HPDE6-E6E7 (cell line): ENCODE measurements at regions not wholly inside any gene's neighbourhood (a gene's known extent, or its start where the extent isn't known, plus 50 kb on each side); places are given as distances from the start of the nearest gene placed in this dataset.

ENCODE experiments used
- DNase-seq: peaks from one replicate; pipeline ENCODE4 v3.0.0; 2011; ENCODE audit warnings: missing footprints; ENCODE audit errors: extremely low spot score

DNA sequence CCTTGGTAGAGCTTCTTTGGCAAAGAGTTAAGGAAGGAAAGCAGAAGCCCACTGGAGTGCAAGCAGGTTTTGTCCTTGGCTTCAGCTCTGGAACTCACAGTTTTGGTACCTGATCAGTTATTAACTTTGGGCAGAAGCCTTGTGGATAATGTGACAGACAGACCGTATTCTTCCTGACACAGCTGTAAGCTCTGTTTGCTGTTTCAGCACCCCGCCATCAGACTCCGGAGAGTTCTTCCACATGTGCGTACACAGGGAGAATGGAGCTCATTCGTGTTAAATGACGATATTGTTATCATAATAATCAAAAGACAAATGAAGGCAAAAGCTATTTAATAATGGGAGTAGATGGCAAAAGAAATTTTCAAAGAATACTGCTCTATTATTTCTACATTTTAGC, 155.1 kb upstream of the ARGLU1 start:
- DNase-seq = no peak

DNA sequence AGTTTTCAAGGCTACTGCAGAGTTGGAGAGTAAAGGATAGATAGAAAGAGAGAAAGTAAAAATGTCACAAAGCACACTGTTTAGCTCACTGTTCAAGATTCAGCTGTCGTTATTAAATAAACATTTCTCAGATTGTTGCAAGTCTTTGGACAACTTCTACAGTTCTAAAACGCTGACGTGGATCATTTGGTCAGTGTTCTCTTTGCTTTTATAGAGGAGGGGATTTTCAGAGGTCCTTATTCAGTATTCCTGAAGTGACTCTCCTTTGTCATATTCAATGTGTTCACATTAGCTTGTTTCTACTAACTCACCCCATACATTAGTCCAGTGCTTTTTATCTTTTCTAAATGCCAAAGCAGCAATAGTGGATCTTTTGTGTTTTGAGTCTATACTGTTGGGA, 154.7 kb upstream of the ARGLU1 start:
- DNase-seq = no peak

DNA sequence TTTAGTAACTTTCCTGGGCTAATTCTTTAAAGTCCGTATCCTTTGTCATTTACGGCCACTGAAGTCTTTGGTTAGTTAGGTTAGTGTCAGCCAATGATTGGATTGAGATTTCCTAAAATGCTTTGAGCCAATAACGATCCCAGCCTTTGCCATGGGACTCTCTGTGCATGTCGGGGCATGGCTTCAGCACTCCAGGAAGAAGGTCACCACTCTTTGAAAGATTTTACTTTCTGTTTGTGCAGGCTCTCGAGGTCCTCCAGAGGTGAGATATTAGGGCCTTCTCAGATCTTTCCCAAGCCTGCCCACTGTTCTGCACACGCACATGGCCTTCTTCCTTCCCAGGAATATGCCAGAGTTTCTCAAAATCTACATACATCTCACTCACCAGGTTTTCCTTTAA, 153.7 kb upstream of the ARGLU1 start:
- no peak for DNase-seq

DNA sequence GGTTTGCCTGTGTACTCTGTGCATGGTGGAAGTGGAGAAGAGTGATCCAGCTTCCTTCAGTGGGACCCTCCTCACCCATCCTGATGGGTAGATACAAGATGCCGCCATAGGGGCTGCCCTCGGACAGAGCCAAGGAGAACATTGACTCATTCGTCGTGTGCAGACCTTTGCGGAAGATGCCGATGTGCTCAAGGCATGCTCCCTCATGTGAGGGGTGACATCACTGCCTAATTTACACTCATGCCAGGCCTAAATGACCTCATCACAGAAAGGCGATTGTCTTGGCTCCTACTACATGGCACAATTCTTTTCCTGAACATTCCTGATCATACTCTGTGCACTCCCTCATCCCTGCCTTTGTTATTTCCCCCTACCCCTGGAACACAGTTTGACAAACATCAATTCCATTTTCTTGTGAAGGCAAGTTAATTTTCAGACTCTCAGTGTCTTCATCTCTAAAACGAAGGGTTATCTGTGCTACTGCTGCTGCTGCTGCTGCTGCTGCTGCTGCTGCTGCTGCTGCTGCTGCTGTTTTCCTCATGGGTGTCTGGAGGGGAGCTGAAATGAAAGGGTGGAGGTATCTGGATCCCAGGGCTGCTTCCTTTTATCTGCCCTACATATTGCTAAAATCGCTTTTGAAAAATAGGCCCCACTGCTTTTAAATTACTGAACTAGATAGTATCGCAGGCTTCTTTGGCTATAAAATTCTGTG, 146.5 kb upstream of the ARGLU1 start:
- no peak for DNase-seq

DNA sequence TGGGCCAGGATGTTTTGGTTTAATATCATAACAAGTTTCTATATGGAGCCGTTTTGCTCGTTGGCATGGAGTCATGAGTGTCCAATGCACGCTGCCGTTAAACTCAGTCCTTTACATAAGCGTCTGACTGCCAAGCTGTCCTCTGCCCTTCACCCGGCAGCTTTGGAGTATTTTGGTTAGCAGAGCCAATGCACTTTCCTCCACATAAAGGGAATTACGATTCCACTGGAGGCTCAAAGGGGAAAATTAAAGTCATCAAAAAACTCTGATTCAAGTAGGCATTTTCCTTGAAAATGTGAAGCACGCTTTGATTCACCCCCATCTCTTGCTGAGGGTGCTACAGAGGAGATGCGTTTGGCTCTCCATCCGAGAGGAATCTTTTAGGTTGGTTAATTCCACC, 144.4 kb upstream of the ARGLU1 start:
- no peak for DNase-seq

DNA sequence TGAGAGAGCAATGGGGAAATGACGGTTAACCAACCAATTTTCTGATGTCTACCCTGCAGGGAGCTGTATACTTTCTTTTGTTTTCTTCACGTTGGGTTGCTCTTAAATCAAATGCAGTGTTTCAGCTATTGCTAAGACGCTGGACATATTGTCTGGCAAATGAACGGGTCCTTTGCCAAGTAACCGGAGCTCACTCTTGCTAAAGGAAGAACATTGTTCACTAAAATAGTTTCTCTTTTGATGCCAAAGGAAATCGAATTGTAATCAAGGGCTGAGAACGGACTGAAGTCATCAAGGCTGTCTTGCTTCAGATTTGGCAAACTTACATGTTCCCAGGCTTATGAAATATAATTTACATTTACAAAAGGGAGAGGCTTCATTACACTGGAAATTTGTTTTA, 142.3 kb upstream of the ARGLU1 start:
- DNase-seq = no peak

DNA sequence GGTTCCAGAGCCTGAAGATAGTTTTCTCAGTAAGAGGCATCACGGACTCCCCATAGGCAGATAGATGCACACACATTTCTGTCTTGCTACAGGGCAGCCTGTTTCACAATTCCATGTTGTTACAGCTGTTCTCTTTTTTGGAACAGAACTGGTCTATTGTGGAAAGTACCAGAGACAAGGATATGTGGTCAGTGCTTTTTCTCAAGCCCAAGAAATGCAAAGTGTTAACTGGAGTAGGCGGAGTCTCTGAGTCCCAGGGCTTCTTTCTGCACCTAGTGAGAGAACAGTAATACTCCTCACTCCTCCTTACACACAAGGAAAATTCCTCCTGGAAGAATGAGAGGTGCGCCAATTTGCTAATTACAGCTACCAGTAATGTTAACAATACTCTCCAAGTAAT, 141.6 kb upstream of the ARGLU1 start:
- DNase-seq = no peak

DNA sequence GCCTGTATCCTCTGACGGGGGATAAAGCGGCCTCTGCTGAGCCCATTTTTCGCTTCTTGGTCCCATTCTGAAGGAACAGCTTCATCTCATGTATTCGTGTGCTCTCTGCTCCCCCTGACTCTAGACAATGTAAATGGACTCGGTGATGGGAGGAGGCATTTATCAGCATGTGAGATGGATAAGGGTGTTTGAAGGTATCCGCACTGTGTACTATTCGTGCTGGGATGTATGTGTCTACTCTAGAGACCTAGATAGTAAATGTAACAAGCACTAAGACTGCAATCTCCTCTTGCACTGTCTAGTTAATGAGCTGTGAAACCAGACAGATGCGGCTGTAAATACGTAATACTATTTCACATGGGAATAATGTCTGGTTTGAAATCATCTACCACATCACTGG, 134.6 kb upstream of the ARGLU1 start:
- DNase-seq = no peak

DNA sequence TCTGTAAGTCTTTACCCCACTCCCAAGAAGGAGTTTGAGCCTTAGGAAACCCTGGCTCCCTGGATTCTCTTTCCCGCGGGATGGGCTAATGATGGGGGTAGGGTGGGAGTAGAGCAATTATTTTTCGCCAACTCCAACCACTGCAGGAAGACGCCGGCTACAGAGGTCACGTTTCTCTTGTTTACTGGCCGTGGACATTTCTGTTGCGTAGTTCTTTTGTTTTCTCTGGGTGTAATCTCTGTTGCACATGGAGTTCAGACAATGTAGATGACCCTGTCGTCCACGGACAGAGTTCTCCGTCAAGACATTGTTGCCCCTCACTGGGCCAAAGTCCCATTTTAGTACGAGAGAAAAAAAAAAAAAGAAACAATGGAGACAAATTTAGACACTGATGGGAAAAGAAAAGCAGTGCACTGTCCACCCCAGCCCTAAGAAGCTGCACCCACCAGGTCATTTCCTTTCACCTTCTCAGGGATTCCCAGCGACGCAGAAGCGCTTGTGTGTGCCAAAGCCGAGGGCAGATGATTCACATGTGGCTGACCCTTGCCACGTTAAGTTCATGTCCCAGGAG, 133.9 kb upstream of the ARGLU1 start:
- DNase-seq = no peak

DNA sequence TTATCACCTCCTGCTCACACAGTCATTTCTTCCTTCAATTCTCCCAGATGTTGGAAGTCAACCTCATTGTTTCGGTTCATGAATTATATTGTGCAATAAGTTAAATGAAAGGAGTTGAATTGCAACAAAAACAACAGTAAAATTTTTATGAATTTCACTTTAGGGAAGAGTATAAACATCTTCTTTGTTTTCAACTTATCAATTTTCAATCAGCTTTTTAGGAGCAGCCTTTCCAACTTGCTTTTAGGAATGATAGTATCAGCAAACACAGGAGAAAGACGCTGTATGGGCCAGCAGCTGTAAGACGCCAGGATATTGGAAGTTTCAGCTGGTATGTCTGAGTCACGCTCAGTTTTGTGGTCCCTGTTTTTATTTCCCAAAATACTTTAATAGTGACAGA, 132.5 kb upstream of the ARGLU1 start:
- DNase-seq = no peak

DNA sequence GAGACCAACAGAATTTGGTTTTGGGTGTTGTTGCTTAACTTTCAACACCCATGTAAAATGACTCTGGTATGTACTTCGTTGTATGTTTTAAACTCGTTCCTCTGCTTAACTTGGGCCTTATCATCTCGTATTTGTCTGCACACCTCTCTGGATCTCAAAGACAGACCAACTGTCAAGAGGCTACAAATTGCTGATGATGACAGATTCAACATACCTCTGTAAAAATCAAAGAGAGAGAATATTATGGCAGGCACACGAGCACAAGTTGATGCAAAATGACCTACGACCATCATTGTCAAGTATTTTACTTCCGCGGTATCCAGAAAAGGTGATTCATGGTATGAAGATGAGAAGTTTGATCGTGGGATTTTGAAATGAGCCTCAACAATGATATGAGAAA, 132.1 kb upstream of the ARGLU1 start:
- DNase-seq = no peak

DNA sequence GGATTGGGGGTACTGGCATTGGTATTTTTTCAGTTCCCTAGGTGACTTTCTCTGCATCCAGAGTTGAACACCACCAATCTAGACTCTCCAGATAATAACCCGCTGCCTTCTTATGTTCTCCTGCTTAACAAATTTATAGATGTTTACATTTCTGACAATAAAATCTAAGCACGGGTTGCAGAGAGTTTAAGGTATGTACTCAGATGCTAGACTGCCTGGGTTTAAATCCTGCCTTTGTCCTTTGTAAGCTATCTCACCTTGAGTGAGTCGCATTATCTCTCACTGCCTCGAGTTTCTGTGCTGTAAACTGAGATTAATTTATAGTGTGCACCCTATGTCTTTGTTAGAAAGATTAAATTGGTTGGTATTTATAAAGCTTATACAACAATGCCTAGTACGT, 131.4 kb upstream of the ARGLU1 start:
- no peak for DNase-seq

DNA sequence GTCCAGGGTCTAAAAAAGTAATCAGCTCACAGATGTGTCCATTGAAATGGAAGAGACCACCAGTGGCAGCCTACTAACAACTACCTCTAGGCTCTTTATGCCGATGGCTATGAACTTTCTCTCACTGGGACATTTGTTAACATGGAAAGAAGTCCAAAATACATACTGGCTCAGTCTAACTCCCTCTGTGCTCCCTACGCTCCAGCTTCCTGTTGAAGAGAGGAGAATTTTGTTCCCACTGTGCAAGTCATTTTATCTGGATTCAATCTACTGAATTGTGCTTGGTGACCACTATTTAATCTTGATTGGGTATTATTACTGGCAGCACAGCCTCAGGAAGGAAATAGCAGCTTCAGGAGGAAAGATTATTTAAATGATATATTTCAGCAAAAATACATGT, 128.8 kb upstream of the ARGLU1 start:
- DNase-seq = no peak

DNA sequence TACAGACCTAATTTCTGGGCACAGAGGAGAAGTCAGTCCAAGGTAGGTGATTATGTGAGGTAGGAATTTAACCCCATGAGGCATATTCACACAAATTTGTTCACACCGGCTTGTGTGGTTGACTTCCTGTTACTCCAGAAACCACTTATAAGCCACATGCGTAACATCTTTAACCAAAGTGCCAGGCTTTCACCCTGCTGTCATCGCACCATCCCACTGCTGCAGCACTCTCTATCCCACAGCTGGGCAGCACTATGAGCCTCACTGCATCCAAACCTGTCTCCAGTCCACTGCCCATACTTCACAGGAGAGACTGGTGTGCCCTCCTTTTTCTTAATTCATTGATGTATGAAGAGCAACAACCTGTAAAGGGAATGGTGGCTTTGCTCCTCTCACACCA, 128.2 kb upstream of the ARGLU1 start:
- no peak for DNase-seq

DNA sequence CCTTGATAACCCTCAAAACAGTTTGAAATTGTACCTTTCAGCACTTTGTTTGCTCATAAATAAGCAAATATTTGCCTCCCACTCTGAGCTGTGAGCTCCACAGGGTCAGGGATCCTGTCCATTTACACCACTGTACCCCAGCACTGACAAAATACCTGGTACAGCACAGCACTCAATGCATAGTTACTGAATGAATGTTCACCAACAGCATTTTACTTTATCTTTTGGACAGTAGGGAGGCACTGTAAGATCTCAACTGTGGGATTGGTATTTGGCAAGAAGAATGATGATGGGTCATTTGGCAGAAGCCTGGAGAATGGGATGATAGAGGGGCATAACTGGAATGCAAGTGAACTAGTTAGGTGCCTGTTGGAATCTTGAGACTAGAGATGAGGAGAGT, 127.2 kb upstream of the ARGLU1 start:
- no peak for DNase-seq

DNA sequence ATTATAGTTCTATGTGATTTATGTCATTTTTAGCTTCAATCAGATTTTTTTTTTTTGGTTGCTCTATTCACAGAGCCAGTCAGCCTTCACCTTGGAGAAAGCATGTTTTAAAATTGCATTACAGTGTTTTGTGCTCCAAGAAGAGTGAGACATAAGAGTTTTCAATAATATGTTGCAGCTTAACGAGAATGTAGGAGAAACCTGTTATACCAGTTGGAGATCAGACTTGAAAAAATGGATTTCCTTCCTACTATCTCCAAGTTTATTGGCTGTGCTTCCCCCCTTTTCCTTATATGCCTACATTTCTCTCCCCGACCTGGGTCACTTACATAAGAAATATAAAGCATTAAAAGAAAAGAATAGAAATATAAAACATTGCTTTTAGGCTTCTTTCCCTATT, 123.9 kb upstream of the ARGLU1 start:
- DNase-seq = no peak

DNA sequence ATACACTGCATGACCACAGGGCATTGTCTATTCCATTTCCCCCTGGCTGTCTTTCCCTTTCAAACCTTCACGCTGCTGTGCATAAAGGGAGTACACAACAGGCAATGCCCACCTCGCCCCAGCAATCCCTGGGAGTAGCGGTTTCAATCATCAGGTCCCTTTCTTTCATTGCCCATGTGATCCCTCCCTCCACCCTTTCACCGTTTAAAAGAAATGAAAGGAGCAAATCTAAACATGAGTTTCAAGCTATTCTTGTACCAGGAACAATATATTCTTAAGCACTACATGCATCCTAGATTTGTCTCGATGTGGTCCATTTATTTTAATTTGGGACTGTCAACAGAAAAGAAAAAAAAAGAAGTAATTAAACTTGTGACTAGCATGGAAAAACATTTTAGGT, 123.4 kb upstream of the ARGLU1 start:
- DNase-seq = no peak

DNA sequence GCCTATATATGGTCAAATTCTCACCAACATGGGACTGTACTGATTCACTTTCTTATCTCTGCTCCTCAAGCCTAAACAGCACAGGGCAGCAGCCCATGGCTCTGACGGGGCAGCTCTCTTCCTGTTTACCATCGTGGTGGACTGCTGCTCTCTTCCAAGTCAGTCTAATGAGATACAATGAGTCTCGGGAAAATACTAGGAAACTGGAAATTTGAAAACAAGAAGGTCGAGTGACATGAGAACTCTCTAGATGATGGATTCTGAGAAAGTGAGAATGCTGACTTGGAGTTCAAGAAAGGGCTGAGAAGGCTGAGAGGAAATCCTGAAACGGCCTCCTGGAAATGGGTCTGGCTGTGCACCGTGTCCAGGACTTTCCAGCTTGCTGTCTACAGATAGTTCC, 122.8 kb upstream of the ARGLU1 start:
- no peak for DNase-seq

DNA sequence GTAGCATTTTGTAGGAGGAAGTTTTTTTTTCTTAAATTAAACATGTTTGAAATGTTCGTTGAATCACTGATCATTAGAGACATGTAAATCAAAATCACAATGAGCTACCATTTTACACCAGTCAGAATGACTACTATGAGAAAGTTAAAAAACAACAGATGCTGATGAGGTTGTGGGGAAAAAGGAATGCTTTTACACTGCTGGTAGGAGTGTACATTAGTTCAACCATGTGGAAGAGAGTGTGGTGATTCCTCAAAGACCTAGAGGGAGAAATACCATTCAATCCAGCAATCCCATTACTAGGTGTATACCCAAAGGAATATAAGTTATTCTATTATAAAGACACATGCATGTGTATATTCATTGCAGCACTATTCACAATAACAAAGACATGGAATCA, 122.0 kb upstream of the ARGLU1 start:
- no peak for DNase-seq

DNA sequence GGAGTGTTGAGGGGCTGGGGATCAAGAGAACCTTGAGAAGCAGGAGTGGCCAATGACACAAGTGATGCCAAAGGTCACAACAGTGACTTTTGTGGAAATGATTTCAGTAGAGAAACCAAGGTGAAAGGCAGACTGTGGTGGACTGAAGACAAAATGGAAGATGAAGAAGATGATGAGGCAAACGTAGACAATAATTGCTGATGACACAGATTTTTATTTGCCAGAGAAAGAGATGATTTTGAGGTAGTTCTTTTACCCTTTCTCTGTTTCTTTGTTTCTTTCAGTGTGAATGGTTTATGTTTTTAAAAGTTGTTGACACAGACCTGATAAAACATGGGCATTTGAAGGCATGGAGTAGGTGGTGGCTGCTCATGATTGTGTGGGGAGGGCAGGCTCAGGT, 121.0 kb upstream of the ARGLU1 start:
- DNase-seq = no peak

DNA sequence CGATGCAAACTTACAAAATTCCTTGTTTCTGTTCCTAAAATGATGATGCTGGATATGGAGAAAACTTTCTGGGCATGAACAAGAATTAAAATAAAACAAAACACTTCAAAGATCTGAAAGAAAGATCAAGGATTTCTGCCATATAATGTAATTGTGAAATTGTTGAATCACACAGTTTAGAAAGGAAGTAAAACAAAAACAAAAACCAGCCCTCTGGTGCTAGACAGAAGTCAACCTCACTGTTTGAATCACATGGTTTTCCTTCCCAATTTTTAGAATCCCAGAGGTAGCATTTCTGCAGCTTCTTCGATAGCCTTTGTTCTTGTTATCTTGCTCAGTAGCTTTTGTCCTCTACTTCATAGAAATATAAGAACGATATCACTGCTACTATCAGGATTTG, 118.2 kb upstream of the ARGLU1 start:
- no peak for DNase-seq

DNA sequence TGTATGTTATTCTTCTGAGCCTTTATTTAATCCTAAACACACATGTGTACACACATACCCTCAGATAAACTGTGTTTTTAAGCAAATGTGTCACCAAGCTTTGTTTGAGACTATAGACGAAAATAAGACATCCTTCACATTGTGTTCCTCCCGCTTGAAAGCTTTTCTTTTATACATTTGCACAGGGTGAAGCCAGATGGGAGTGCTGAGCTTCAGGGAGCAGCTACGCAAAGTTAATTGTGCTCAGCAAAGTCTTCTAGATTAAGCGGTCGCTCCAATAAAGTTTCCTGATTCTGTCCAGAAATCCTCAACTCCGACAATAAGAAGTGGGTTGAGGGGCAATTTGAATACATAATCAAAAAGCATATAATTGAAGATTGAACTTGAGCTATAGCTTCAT, 117.2 kb upstream of the ARGLU1 start:
- DNase-seq = no peak

DNA sequence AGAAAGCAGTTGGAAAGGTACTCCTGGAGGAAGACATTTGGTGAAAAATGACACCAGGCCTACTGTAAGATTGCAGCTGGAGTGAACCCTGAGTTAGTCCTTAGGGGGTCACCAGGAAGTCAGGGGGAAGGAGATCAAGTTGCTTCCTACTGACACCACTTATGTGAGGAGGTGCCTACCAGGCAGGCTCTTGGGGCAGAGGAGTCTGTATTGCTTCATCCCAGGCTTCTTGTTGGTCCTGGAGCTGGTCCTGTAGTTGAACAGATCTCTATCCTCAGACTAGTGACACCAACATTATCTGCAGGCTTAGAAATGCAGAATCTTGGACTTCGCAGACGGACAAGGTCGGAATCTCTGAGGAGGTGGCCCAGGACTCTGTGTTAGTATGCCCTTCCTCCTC, 116.0 kb upstream of the ARGLU1 start:
- no peak for DNase-seq

DNA sequence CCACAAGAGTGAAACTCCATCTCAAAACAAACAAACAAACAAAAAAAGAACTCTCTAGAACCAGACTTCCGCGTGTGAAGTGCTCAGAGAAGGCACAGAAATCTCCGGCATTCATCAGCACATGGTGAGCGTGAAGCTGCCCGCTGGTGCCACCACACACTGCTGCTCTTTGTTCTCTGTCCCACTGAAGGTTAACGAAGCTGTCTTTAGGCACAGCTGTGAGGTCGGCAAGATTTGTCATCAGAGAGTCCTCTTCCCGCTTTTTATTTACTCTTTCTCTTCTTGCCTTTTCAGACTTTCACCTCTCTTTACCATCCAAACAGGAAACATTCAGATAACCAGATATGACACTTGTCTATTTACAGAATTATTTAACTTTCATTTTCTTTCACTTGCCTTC, 115.2 kb upstream of the ARGLU1 start:
- DNase-seq = no peak
